Endothelial cell of umbilical vein (primary cell): ENCODE measurements at regions not wholly inside any gene's neighbourhood (a gene's known extent, or its start where the extent isn't known, plus 50 kb on each side); places are given as distances from the start of the nearest gene placed in this dataset.

Source experiments
- BruUV-seq: library from RNA; stranded (reverse); fragments of 400-500 nt; replicated peaks from 2 replicates; lab custom pipeline; 2021; lab: Mats Ljungman, UMichigan
- CTCF ChIA-PET: fragments of 300-600, 350-600 bp; sonication (Branson Sonifier 250); formaldehyde crosslinking; loops from one replicate; lab custom pipeline; 2021; ENCODE audit warnings: antibody characterized with exemption, inconsistent platforms; lab: Charles Lee
- POLR2A ChIA-PET: fragments of 300-600, 350-600 bp; sonication (Branson Sonifier 250); formaldehyde crosslinking; loops from one replicate; lab custom pipeline; 2021; ENCODE audit warnings: antibody characterized with exemption, inconsistent platforms; lab: Charles Lee
- DNase-seq: peaks from one replicate; pipeline ENCODE4 v3.0.0-alpha.2; 2011; ENCODE audit warnings: low read depth, low spot score
- FAIRE-seq: peaks from 2 replicates; lab custom pipeline; 2011; peaks lifted over from hg19 to GRCh38; lab: Jason Lieb, UNC
- H2AFZ ChIP-seq: 2 replicates; pipeline ENCODE4 v1.6.0; 2012; ENCODE audit warnings: low read depth, low read length, control low read depth, inconsistent platforms
- H3K27ac ChIP-seq: 2 replicates; pipeline ENCODE4 v1.5.1; 2011; ENCODE audit warnings: low read depth, mild to moderate bottlenecking, control low read depth, low read length, moderate library complexity; ENCODE audit not compliant: insufficient read depth
- H3K27me3 ChIP-seq, 2 experiments: 2 replicates each; pipeline versions ENCODE4 v1.6.0 to v1.6.1; 2011; ENCODE audit warnings: low read length in 2 of 2, mixed read lengths in 1 of 2; ENCODE audit not compliant: control insufficient read depth in 2 of 2, insufficient read depth in 2 of 2
- H3K36me3 ChIP-seq, 2 experiments: 2 replicates in 1 of 2; 3 replicates in 1 of 2; pipeline ENCODE4 v1.5.1; 2011; ENCODE audit warnings: low read length in 2 of 2, mild to moderate bottlenecking in 1 of 2, moderate library complexity in 1 of 2; ENCODE audit not compliant: control insufficient read depth in 2 of 2, insufficient read depth in 2 of 2; ENCODE audit errors: extremely low read depth in 1 of 2
- H3K4me1 ChIP-seq: 3 replicates; pipeline ENCODE4 v1.5.1; 2011; ENCODE audit warnings: mild to moderate bottlenecking, low read length; ENCODE audit not compliant: control insufficient read depth, insufficient read depth; ENCODE audit errors: extremely low read depth
- H3K4me2 ChIP-seq: 2 replicates; pipeline ENCODE4 v1.6.1; 2011; ENCODE audit warnings: low read length, control low read depth, mixed read lengths; ENCODE audit not compliant: insufficient read depth
- H3K4me3 ChIP-seq, 3 experiments: fragments of 200-600 bp in 1 of 3; sonication (generic), shearing (Covaris generic) in 1 of 3; replicated peaks in 1 of 3; 2 replicates each; pipeline ENCODE4 v1.5.1; 2011 to 2016; ENCODE audit warnings: control low read depth in 3 of 3, low read length in 3 of 3, mild to moderate bottlenecking in 2 of 3, inconsistent platforms in 1 of 3, low read depth in 1 of 3, moderate library complexity in 1 of 3; ENCODE audit not compliant: insufficient read depth in 1 of 3
- H3K79me2 ChIP-seq: 2 replicates; pipeline ENCODE4 v1.6.0; 2012; ENCODE audit warnings: low read length, inconsistent platforms; ENCODE audit not compliant: control insufficient read depth, insufficient read depth
- H3K9ac ChIP-seq: replicated peaks from 2 replicates; pipeline ENCODE3; 2011; ENCODE audit warnings: low read length, control low read depth; ENCODE audit not compliant: insufficient read depth; ENCODE audit errors: extremely low read depth
- H3K9me1 ChIP-seq: replicated peaks from 3 replicates; pipeline ENCODE4 v1.6.0; 2011; ENCODE audit warnings: mild to moderate bottlenecking, low read length; ENCODE audit not compliant: control insufficient read depth, insufficient read depth; ENCODE audit errors: extremely low read depth
- H3K9me3 ChIP-seq: replicated peaks from 2 replicates; pipeline ENCODE4 v1.5.1; 2012; ENCODE audit warnings: low read length, inconsistent platforms; ENCODE audit not compliant: control insufficient read depth, insufficient read depth
- H4K20me1 ChIP-seq: replicated peaks from 2 replicates; pipeline ENCODE3; 2011; ENCODE audit warnings: mild to moderate bottlenecking, low read length; ENCODE audit not compliant: control insufficient read depth, insufficient read depth; ENCODE audit errors: extremely low read depth
- EZH2 ChIP-seq: IDR thresholded peaks from 2 replicates; pipeline ENCODE4 v1.6.1; 2012; ENCODE audit warnings: borderline replicate concordance, low read depth, mild to moderate bottlenecking, moderate library complexity, low read length, inconsistent platforms; ENCODE audit not compliant: severe bottlenecking
- FOS ChIP-seq: IDR thresholded peaks from 2 replicates; pipeline ENCODE4 v1.6.1; 2011; ENCODE audit warnings: mild to moderate bottlenecking, low read length, moderate library complexity, borderline replicate concordance; ENCODE audit not compliant: insufficient read depth
- GATA2 ChIP-seq: IDR thresholded peaks from 2 replicates; pipeline ENCODE4 v1.7.0; 2011; ENCODE audit warnings: low read depth, mild to moderate bottlenecking, moderate library complexity, mixed read lengths, low read length; ENCODE audit not compliant: insufficient read length, insufficient read depth
- POLR2A ChIP-seq: IDR thresholded peaks from 2 replicates; pipeline ENCODE4 v1.6.1; 2012; ENCODE audit warnings: low read depth, mild to moderate bottlenecking, control low read depth, low read length
- dilution Hi-C: fragments of 300-500 bp; cut with MboI; formaldehyde crosslinking; loops from one replicate; pipeline ENCODE4 v1.15.0; 2019; ENCODE audit warnings: low sequenced_read_pairs; ENCODE audit not compliant: extremely low pct_ligation_motif_present
- intact Hi-C: fragments of 100-400 bp; cut with micrococcal nuclease; formaldehyde crosslinking; loops from one replicate; pipeline ENCODE4 v1.10.0; 2022
- TF ChIP-seq, protein P1 (sequence below): IDR thresholded peaks from 2 replicates; pipeline ENCODE4 v1.6.1; 2011; ENCODE audit not compliant: insufficient read depth, insufficient read length
- TF ChIP-seq, protein P2 (sequence below), 2 donors: IDR thresholded peaks; 1 replicate in 1 of 2; 2 replicates in 1 of 2; pipeline ENCODE4 v1.5.1; 2011; ENCODE audit warnings: low read length in 2 of 2, mild to moderate bottlenecking in 2 of 2, moderate library complexity in 2 of 2, control low read depth in 1 of 2, inconsistent platforms in 1 of 2, low read depth in 1 of 2; ENCODE audit not compliant: insufficient read depth in 1 of 2; ENCODE audit errors: extremely low read depth in 1 of 2

DNA sequence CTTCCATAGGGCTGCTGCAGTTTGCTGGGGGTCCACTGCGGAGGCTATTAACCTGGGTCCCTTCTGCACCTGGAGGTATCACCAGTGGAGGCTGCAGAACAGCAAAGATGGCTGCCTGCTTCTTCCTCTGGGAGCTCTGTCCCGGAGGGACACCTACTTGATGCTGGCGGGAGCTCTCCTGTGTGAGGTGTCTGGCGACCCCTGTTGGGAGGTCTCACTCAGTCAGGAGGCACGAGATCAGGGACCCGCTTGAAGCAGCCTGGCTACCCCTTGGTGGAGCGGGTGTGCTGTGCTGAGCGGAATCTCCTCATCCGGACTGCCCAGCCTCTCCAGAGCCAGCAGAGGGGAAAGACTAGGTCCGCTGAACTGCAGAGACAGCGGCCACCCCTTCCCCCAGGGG, 56.0 kb upstream of the CTXND1 start:
- FAIRE-seq = no peak
- dilution Hi-C loops (no loop called here), intact Hi-C loops (loop anchor here (5.0 kb wide), 1 partner anchor 316 kb away; no protein-coding TSS in a partner anchor)
- Histone ChIP-seq H3K4me2 (no peak overlapping the region), H3K27ac (no peak overlapping the region), H3K4me1 (no peaks in the 10 kb centered on the region), H3K27me3 (no peaks in the 10 kb centered on the region), H2AFZ (no peak overlapping the region), H3K36me3 (no peaks in the 10 kb centered on the region), H3K4me3 (no peak overlapping the region), H3K9me1 (no peaks in the 10 kb centered on the region), H4K20me1 (no peaks in the 10 kb centered on the region), H3K9ac (no peak overlapping the region), H3K9me3 (no peaks in the 10 kb centered on the region), H3K79me2 (no peaks in the 10 kb centered on the region)
- POLR2A ChIA-PET = no interaction called here
- TF ChIP-seq, protein P1, sequence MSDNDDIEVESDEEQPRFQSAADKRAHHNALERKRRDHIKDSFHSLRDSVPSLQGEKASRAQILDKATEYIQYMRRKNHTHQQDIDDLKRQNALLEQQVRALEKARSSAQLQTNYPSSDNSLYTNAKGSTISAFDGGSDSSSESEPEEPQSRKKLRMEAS = no peak
- no peak for TF ChIP-seq EZH2
- TF ChIP-seq POLR2A = no peak
- no peak for TF ChIP-seq FOS
- TF ChIP-seq GATA2 = no peak
- TF ChIP-seq, protein P2, sequence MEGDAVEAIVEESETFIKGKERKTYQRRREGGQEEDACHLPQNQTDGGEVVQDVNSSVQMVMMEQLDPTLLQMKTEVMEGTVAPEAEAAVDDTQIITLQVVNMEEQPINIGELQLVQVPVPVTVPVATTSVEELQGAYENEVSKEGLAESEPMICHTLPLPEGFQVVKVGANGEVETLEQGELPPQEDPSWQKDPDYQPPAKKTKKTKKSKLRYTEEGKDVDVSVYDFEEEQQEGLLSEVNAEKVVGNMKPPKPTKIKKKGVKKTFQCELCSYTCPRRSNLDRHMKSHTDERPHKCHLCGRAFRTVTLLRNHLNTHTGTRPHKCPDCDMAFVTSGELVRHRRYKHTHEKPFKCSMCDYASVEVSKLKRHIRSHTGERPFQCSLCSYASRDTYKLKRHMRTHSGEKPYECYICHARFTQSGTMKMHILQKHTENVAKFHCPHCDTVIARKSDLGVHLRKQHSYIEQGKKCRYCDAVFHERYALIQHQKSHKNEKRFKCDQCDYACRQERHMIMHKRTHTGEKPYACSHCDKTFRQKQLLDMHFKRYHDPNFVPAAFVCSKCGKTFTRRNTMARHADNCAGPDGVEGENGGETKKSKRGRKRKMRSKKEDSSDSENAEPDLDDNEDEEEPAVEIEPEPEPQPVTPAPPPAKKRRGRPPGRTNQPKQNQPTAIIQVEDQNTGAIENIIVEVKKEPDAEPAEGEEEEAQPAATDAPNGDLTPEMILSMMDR (IDR thresholded peaks at IDR 0.05; ENCODE audit: extremely low read depth in 1 of 2, insufficient read depth in 1 of 2, low read depth in 1 of 2, low read length in 2 of 2) = no peak
- no peak for DNase-seq
- BruUV-seq = no TSS peak
- CTCF ChIA-PET = interaction anchor here (1.3 kb wide), 1 partner anchor 454 kb away, joined by 3 read pairs; no protein-coding TSS in a partner anchor
